ENCODE measurements at regions not wholly inside any gene's neighbourhood (a gene's known extent, or its start where the extent isn't known, plus 50 kb on each side); places are given as distances from the start of the nearest gene placed in this dataset.

DNA sequence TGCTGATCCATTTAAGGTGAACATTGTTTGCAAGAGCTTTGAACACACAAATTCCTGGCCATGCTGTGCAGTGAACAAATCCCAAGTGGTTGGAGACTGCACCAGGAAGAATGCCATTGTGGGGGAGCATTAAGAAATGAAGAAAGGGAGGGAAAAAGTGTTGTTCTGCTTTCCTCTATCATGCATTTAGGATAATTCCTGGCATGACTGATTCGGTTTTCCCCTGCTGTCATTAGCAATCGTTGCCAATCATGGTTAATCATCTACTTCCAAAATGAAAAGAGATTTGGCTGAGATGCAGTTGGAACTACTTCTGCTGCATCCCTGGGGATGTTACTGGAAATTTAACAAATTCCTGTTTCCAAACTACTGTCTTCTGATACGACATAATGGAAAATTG, 73.7 kb upstream of the ZPLD1 start:
- TF ChIP-seq, protein P1, sequence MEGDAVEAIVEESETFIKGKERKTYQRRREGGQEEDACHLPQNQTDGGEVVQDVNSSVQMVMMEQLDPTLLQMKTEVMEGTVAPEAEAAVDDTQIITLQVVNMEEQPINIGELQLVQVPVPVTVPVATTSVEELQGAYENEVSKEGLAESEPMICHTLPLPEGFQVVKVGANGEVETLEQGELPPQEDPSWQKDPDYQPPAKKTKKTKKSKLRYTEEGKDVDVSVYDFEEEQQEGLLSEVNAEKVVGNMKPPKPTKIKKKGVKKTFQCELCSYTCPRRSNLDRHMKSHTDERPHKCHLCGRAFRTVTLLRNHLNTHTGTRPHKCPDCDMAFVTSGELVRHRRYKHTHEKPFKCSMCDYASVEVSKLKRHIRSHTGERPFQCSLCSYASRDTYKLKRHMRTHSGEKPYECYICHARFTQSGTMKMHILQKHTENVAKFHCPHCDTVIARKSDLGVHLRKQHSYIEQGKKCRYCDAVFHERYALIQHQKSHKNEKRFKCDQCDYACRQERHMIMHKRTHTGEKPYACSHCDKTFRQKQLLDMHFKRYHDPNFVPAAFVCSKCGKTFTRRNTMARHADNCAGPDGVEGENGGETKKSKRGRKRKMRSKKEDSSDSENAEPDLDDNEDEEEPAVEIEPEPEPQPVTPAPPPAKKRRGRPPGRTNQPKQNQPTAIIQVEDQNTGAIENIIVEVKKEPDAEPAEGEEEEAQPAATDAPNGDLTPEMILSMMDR (IDR thresholded peaks at IDR 0.05) = no peak
- TF ChIP-seq POLR2A (IDR thresholded peaks at IDR 0.05) = no peak
- TF ChIP-seq POLR2AphosphoS5 (IDR thresholded peaks at IDR 0.05) = no peak
